Activated T-cell treated with anti-CD3 and anti-CD28 coated beads for 4 hours (primary cell): ENCODE measurements at regions not wholly inside any gene's neighbourhood (a gene's known extent, or its start where the extent isn't known, plus 50 kb on each side); places are given as distances from the start of the nearest gene placed in this dataset.
"Not testable (repeated sequence)": the region's sequence is repeated elsewhere in the genome, so short reads cannot be mapped to it uniquely, and the experiment has no call there.

Experiments used
- DNase-seq: peaks from one replicate; pipeline ENCODE4 v3.0.0-alpha.2; 2020

- DNase-seq = no peak
Observed at GRCh38 chr7:113373863-113374262, 255.5 kb upstream of the SMIM30 start.

DNA sequence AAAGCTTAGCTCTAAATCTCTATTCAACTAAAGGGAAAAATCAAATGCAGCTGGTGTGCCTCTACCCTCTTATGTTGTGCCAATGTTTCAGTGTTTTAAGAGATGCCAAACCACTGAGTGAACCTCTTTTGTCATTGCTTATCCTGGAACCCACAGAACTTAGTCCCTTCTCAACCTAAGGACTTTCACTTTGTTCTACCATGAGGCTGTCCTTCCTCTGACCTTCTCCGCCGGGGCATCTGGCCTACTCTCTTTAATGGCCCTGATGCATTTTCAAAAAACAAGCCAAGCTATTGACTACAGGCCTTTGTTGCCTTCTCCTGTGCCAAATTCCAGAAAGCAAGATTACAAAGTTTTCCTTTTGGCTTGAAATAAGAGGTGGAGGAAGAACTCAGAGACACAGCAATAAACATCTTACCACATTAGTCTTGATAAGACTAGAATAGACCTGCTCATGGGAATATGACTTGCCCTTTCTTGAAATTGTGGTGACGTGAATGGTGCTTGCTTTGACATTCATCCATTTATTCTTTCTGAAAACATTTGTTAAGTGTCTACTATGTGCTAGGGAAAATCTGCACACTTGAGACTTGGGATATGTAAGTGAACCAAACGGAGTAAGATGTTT is 253.2 kb upstream of the SMIM30 start:
- DNase-seq = no peak

- no peak for DNase-seq
Observed at GRCh38 chr7:113370910-113371309, 252.6 kb upstream of the SMIM30 start.

- no peak for DNase-seq
Observed at GRCh38 chr7:113368256-113368655, 249.9 kb upstream of the SMIM30 start.

DNA sequence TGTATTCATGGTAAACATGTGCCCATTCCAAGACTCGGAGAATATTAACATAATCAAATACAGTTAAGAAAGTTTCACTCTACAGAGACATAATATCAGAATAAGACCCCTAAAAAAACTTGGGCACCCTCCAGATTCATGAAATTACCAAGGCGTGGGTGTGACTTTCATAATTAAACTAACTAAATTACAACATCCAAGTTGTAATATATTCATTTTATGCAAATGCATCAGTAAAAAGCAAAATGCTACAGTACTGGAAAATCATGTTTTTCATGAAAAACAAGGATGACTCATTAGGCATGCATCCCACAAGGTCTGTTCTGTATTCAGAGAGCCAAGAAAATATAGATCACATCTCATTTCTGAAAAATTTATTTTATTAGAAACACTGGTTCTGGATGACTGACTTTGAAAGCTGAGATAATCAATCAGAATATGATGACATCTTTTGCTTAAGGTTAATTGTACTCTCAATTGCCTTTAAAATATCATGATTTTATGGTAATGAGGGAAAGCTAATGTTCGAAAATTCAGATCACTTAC is 248.8 kb upstream of the SMIM30 start:
- DNase-seq = no peak

GRCh38 chr7:113366122-113366521 is 247.8 kb upstream of the SMIM30 start:
- no peak for DNase-seq

DNA sequence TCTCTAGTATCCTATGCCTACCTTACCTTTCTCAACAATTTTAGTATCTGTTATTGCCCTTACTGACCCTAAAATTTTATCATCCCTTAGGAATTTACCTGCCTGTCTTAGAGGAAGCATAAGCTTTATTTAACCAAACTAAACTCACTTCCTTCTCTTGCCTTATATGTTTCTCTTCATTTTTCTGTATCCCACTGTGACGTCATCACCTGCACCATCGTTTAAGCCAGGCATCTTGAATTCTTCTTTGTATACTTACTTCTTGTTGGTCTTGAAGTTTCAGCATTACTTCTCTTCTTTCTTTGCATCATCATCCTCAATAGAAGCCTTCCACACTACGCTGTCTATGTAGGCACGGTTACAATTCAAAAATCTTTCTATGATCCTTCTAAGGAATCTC is 231.0 kb upstream of the SMIM30 start:
- no peak for DNase-seq

DNA sequence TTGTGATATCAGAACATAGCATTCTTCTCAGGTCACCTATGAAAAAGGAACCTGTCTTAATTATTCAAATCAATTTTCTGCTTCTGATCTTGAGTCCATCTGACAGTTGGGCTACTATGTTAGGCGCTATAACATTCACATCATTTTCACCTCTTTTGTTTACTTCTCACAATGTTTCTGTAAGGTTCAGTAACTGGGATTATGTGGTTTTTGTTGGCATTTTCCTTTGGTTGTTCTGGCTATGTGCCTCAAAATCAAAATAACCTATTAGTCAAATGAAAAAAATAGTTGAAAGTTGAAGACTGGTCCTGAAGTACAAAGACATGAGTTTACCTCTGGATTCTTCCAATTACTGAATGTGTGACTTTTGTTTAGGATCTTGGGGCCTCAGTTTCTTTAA is 221.3 kb upstream of the SMIM30 start:
- no peak for DNase-seq

- no peak for DNase-seq
Observed at GRCh38 chr7:113338071-113338696, 219.8 kb upstream of the SMIM30 start.

DNA sequence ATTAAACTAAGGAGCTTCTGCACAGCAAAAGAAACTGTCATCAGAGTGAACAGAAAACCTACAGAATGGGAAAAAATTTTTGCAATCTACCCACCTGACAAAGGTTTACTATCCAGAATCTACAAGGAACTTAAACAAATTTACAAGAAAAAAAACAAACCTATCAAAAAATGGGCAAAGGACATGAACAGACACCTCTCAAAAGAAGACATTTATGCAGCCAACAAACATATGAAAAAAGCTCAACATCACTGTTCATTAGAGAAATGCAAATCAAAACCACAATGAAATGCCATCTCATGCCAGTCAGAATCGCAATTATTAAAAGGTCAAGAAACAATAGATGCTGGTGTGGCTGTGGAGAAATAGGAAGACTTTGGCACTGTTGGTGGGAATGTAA is 218.5 kb upstream of the SMIM30 start:
- DNase-seq = not testable (repeated sequence)

DNA sequence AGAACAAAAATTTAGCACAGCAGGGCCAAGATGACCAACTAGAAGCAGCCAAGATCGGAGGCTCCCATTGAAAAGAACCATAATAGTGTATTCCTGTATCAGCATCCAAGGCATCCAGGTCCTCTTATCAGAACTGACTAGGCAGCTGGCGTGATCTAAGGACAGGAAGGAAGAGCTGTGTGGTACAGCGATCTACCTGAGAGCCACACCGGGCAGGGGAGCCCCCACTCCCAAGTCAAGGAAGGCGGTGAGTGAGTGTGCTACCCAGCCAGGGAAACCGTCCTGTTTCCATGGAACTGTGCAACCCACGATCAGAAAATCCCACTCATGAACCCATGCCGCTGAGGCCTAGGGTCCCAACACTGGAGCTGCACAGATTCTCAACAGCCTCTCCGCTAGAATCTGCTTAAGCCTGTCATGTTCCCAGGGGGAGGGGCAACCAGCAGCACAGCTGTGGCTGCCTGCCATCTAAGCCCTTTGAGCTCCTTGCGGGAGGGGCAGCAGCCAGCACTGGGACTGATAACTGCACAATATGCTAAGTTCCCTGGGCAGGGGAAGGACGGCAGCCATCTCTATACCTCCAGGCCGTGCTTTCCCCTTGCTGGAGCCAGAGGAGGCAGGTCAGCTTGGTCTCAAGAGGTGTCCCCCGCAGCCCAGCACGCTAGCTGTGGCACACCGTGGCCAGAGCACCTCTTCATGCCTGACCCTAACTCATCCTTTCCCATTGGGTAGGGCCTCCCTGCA is 213.0 kb upstream of the SMIM30 start:
- DNase-seq = no peak

DNA sequence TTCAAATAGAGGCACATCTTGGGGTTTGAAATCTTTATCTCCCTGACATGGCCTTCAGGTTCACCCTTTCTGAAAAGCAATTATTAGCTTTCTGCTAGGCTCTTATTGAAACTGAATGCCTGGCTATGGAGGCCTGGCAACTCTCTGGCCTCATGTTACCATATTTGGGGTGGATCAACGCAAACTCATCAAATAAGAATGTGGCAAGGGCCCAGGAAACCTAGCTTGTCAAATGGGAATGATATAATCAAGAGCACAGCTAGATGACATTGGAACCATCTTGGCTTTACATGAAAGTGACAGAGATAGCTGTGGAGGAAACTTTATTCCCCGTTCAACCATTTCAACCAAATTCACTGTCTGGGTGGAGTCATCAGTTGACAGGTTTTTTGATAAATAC is 202.8 kb upstream of the SMIM30 start:
- no peak for DNase-seq

GRCh38 chr7:113320419-113320818 is 202.1 kb upstream of the SMIM30 start:
- DNase-seq = no peak

DNA sequence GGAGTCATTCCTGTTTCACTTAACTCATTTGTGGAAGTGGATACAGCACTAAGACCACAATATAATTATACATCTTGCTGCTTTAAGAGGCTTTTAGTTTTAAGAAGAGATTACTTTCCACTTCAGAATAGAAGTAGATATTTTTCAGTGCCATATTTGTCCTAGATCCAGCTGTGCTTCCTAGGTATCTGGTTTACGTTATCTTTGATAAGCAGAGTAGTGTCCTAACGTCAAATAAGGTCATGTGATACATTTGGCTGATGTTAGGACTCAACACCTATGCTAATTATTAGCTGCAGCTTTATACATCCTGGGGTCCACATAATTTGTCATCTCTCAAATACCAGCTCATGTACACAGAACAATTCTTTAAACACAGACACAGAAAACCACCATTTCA is 196.2 kb upstream of the SMIM30 start:
- no peak for DNase-seq

DNA sequence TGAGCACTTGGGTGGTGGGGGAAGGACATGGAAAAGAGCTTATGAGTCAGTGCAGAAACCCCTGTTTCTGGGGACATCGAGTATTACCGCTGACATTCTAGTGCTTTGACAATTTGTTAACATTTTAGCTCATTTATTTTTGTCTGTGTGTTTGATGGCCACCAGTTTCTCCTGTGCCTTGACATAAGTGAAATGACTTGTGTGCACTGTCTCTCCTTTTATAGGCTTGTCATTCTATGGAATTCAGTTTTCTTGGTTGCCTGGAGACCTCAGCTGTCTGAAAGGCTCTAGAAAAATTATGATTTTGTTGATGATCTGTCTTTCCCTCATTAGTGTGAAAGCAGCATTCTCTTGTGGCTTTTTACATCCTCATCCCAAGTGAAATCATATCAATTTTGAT is 190.0 kb upstream of the SMIM30 start:
- DNase-seq = no peak

GRCh38 chr7:113307147-113307546 is 188.8 kb upstream of the SMIM30 start:
- DNase-seq = no peak

DNA sequence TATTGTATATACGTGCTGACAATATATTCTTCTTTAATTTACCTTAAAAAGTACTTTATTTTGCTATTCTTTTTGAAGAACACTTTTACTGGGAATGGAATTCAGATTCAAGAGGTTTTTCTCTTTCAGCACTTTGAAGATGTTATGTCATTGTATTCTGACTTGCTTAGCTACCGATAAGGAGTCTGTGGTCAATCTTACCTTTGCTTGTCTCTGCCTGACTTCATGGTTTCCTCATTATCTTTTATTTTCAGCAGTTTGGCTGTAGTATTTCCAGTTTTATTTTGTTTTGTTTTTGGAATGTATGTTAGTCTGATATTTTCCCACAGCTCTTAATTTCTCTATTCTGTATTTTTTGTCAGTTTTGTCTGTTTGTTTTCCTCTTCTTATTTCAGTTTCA is 187.9 kb upstream of the SMIM30 start:
- DNase-seq = no peak

- DNase-seq = no peak
Observed at GRCh38 chr7:113304104-113304503, 185.8 kb upstream of the SMIM30 start.

DNA sequence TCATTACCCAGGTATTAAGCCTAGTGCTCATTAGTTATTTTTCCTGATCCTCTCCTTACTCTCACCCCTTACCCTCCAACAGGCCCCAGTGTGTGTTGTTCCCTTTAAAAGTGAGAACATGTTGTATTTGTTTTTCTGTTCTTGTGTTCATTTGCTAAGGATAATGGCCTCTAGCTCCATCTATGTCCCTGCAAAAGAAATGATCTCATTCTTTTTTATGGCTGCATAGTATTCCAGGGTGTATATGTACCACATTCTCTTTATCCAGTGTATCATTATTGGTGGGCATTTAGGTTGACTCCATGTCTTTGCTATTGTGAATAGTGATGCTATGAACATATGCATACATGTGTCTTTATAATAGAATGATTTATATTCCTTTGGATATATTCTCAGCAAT is 185.0 kb upstream of the SMIM30 start:
- not testable (repeated sequence) for DNase-seq

GRCh38 chr7:113301983-113302382 is 183.6 kb upstream of the SMIM30 start:
- DNase-seq = no peak

DNA sequence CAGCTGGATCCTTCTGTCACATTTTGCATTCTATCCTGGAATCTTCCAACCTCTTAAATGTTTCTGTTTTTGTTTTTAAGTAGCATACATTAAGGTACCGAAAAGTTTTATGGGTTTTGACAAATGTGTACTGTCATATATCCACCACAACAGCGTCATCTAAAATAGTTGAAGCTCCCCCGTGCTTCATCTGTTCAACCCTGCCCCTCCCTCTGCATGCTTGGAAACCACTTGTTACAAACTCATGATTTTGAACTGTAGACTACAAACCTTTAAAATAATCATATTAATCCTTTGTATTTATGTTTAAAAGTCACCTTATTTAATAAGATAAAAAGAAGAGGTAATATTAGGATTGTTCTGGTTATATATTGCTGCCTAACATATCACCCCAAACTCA is 182.8 kb upstream of the SMIM30 start:
- no peak for DNase-seq

DNA sequence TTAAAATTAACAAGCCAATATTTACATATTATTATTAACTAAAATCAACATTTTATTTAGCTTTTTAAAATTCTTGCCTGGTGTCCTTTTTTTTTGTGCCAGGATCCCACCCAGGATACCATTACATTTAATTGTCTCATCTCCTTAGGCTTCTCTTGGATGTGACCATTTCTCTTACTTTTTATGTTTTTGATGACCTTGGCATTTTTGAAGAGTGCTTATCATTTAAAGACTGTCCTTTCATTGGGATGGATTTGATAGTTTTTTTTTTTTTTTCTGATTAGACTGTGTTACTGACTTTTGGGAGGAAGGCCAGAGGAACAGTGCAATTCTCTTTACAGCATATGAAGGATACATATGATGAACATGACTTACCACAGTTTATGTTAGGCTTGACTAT is 181.4 kb upstream of the SMIM30 start:
- no peak for DNase-seq

GRCh38 chr7:113298501-113298900 is 180.1 kb upstream of the SMIM30 start:
- no peak for DNase-seq

GRCh38 chr7:113294750-113295149 is 176.4 kb upstream of the SMIM30 start:
- no peak for DNase-seq
